Erythroblast (primary cell): ENCODE measurements at regions not wholly inside any gene's neighbourhood (a gene's known extent, or its start where the extent isn't known, plus 50 kb on each side); places are given as distances from the start of the nearest gene placed in this dataset.

Experiments
- GATA1 ChIP-seq: IDR thresholded peaks from 2 replicates; pipeline ENCODE4 v1.6.1; 2011; ENCODE audit warnings: low read depth, mild to moderate bottlenecking, control low read depth, low read length, moderate library complexity
- POLR2A ChIP-seq: IDR thresholded peaks from 2 replicates; pipeline ENCODE4 v1.6.1; 2011; ENCODE audit warnings: mild to moderate bottlenecking, low read length

DNA sequence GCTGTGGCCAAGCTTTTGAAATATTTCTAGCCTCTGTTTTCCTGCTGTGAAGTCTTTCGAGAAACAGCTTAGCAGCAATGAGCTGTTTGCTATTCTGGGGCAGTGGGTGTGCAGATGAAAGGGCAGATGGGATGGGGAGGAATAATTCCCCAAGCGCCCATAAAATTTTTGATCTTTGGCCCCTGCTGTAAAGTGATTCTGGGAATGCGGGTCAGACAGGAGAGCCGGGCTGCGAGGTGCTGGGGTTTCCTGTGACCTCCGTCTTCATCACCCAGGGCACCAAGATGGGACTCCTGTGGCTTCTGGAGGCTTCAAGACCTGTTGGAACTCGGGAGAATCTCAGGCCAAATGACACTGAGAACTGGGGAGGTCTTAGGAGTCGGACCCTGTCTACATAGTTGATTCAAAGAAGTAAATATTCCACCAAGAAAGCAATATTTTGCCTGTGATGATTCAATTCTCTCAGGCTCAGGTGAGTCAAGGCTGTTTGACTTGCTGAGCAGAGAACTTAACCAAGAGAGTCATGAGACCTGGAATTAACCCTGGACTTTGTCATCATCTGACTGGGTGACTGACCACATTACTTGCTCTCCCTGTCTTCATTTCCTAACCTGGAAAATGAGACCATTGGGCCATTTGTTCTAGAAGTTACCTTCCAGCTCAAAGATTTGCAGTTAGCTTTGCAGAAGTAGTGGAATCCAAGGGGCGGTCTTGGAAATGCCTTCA, 86.4 kb downstream of the POLR2M start:
- TF ChIP-seq POLR2A (no peak), GATA1 (no peak)
